Psoas muscle (tissue), 7 donors: ENCODE measurements at regions not wholly inside any gene's neighbourhood (a gene's known extent, or its start where the extent isn't known, plus 50 kb on each side); places are given as distances from the start of the nearest gene placed in this dataset.

Source experiments
- ATAC-seq, 4 donors: fragments of 200-7000 bp; cut with Tn5 transposase; one replicate each; pipeline ENCODE4 v1.9.1; 2020; ENCODE audit warnings: moderate library complexity in 3 of 4, mild to moderate bottlenecking in 2 of 4
- DNase-seq, 2 donors: peaks; one replicate each; pipeline ENCODE4 v3.0.0-alpha.2; 2020
- H3K27ac ChIP-seq: fragments of 200-600 bp; one replicate; pipeline ENCODE4 v1.8.0; 2022
- H3K27me3 ChIP-seq, 3 donors: fragments of 200-600 bp in 1 of 3; one replicate each; pipeline versions ENCODE4 v1.6.1 to v1.8.0; 2013 to 2022; ENCODE audit warnings: low read length in 2 of 3, mild to moderate bottlenecking in 2 of 3, moderate library complexity in 1 of 3; ENCODE audit not compliant: insufficient read depth in 3 of 3
- H3K36me3 ChIP-seq, 2 donors: fragments of 200-600 bp in 1 of 2; one replicate each; pipeline versions ENCODE4 v1.6.1 to v1.8.0; 2013 to 2022; ENCODE audit warnings: low read depth in 1 of 2, mild to moderate bottlenecking in 1 of 2, moderate library complexity in 1 of 2; ENCODE audit not compliant: insufficient read depth in 1 of 2
- H3K4me1 ChIP-seq: fragments of 200-600 bp; one replicate; pipeline ENCODE4 v1.8.0; 2022
- H3K4me3 ChIP-seq: fragments of 200-600 bp; one replicate; pipeline ENCODE4 v1.8.0; 2022; ENCODE audit warnings: mild to moderate bottlenecking
- H3K9me3 ChIP-seq: fragments of 200-600 bp; one replicate; pipeline ENCODE4 v1.8.0; 2022
- CTCF ChIP-seq: fragments of 200-600 bp; IDR thresholded peaks from one replicate; pipeline ENCODE4 v1.8.0; 2022; ENCODE audit warnings: antibody characterized with exemption
- WGBS, 3 donors: extraction: QIAGEN DNeasy Blood & Tissue Kit; methylation state at CpG; one replicate each; pipeline versions ENCODE4 v1.1.6 to v1.1.7; 2013; 5-methylcytosine and 5-hydroxymethylcytosine counted together
- intact Hi-C, 2 donors: fragments of 100-400 bp; cut with DNase I; formaldehyde crosslinking; loops; one replicate each; pipeline versions ENCODE4 v1.11.0 to v1.14.2; 2022
- donor health status: healthy with polysubstance abuse.
- donor health status: DM: no; HTN: no; CAD: no; lungs with moderate emphysema.
- donor health status: Bipolar disorder and iron deficiency.
- donor health status: healthy.
- donor health status: DM: yes; HTN: yes; CAD: no.
- donor health status: DM: no; HTN: no; CAD: no.
- donor health status: DM: yes; HTN: yes; CAD: no.

GRCh38 chr1:208917281-208917680 is 666.2 kb upstream of the CAMK1G start:
- WGBS, 3 donors = 54 to 66% (median 55%) methylated on average over 5 of the region's 5 CpGs
- intact Hi-C loops = no loop called here
- no peaks in the 10 kb centered on the region for H3K36me3 ChIP-seq

GRCh38 chr1:208917723-208918122 is 665.8 kb upstream of the CAMK1G start:
- DNase-seq (no peak), ATAC-seq (no peak)
- Histone ChIP-seq H3K4me1 (no peaks in the 10 kb centered on the region), H3K27ac (no peak overlapping the region), H3K4me3 (no peak overlapping the region), H3K9me3 (no peaks in the 10 kb centered on the region), H3K27me3 (no peaks in the 10 kb centered on the region), H3K36me3 (no peaks in the 10 kb centered on the region)
- no peak for TF ChIP-seq CTCF
- 44 to 56% (median 49%) methylated on average over 3 of the region's 3 CpGs for WGBS, 3 donors
- intact Hi-C loops = no loop called here

More at GRCh38 chr1:208917281-208917680, 666.2 kb upstream of the CAMK1G start:
- DNase-seq = no peak
- no peak for ATAC-seq
- no peaks in the 10 kb centered on the region for H3K9me3 ChIP-seq
- H3K4me1 ChIP-seq = no peaks in the 10 kb centered on the region
- no peaks in the 10 kb centered on the region for H3K27me3 ChIP-seq
- no peak overlapping the region for H3K27ac ChIP-seq
- no peak for TF ChIP-seq CTCF
- H3K4me3 ChIP-seq = no peak overlapping the region

- Histone ChIP-seq H3K27me3 (no peaks in the 10 kb centered on the region), H3K4me1 (no peaks in the 10 kb centered on the region), H3K9me3 (no peaks in the 10 kb centered on the region), H3K4me3 (no peak overlapping the region), H3K27ac (no peak overlapping the region), H3K36me3 (no peaks in the 10 kb centered on the region)
- TF ChIP-seq CTCF = no peak
- ATAC-seq (no peak), DNase-seq (no peak)
- intact Hi-C loops = no loop called here
These were observed 665.4 kb upstream of the CAMK1G start for GRCh38 chr1:208918160-208918559.

- intact Hi-C loops = no loop called here
- 80 to 85% (median 84%) methylated on average over 2 of the region's 2 CpGs for WGBS, 3 donors
- DNase-seq = no peak
- Histone ChIP-seq H3K9me3 (no peaks in the 10 kb centered on the region), H3K27ac (no peak overlapping the region), H3K4me1 (no peaks in the 10 kb centered on the region), H3K27me3 (no peaks in the 10 kb centered on the region), H3K4me3 (no peak overlapping the region), H3K36me3 (no peaks in the 10 kb centered on the region)
- no peak for ATAC-seq
- no peak for TF ChIP-seq CTCF
These were observed 664.1 kb upstream of the CAMK1G start for GRCh38 chr1:208919371-208919770.

GRCh38 chr1:208921259-208921658 is 662.3 kb upstream of the CAMK1G start:
- no peak overlapping the region for H3K27ac ChIP-seq
- DNase-seq (no peak), ATAC-seq (no peak)
- H3K4me3 ChIP-seq = no peak overlapping the region
- 89 to 100% (median 92%) methylated on average over 1 of the region's 1 CpG for WGBS, 3 donors
- no peak for TF ChIP-seq CTCF
- intact Hi-C loops = no loop called here
- H3K27me3 ChIP-seq = no peaks in the 10 kb centered on the region
- no peaks in the 10 kb centered on the region for H3K9me3 ChIP-seq
- H3K4me1 ChIP-seq = no peaks in the 10 kb centered on the region
- no peaks in the 10 kb centered on the region for H3K36me3 ChIP-seq
